DND-41 (cell line): ENCODE measurements at regions not wholly inside any gene's neighbourhood (a gene's known extent, or its start where the extent isn't known, plus 50 kb on each side); places are given as distances from the start of the nearest gene placed in this dataset.
"Not testable (repeated sequence)": the region's sequence is repeated elsewhere in the genome, so short reads cannot be mapped to it uniquely, and the experiment has no call there.

Experiments used
- ATAC-seq: fragments of 200-7000 bp; cut with Tn5 transposase; 3 replicates; pipeline ENCODE4 v1.9.1; 2021; ENCODE audit warnings: low read depth; ENCODE audit not compliant: insufficient read depth
- DNase-seq: peaks from one replicate; pipeline ENCODE4 v3.0.0-alpha.2; 2020
- H2AFZ ChIP-seq: 2 replicates; pipeline ENCODE4 v1.6.0; 2012; ENCODE audit warnings: low read depth, low read length
- H3K27ac ChIP-seq: 2 replicates; pipeline ENCODE4 v1.5.1; 2012; ENCODE audit warnings: low read length, inconsistent platforms
- H3K27me3 ChIP-seq: fragments of 200-600 bp; sonication (generic); 2 replicates; pipeline ENCODE4 v1.6.0; 2012; ENCODE audit warnings: low read length, mild to moderate bottlenecking, inconsistent platforms; ENCODE audit not compliant: insufficient read depth, poor library complexity
- H3K36me3 ChIP-seq: 2 replicates; pipeline ENCODE4 v1.5.1; 2012; ENCODE audit warnings: low read length, inconsistent platforms; ENCODE audit not compliant: insufficient read depth
- H3K4me1 ChIP-seq: 2 replicates; pipeline ENCODE4 v1.5.1; 2012; ENCODE audit warnings: mild to moderate bottlenecking, low read length; ENCODE audit not compliant: insufficient read depth
- H3K4me2 ChIP-seq: 2 replicates; pipeline ENCODE4 v1.6.0; 2012; ENCODE audit warnings: mild to moderate bottlenecking, moderate library complexity, low read length, inconsistent platforms; ENCODE audit not compliant: insufficient read depth
- H3K4me3 ChIP-seq, 2 experiments: fragments of 200-600 bp in 1 of 2; shearing (Covaris generic) in 1 of 2; 2 replicates each; pipeline ENCODE4 v1.5.1; 2012 to 2016; ENCODE audit warnings: inconsistent platforms in 2 of 2, low read length in 2 of 2, mild to moderate bottlenecking in 2 of 2, low read depth in 1 of 2, moderate library complexity in 1 of 2
- H3K79me2 ChIP-seq: 2 replicates; pipeline ENCODE4 v1.6.0; 2012; ENCODE audit warnings: low read length, inconsistent platforms; ENCODE audit not compliant: insufficient read depth
- H3K9ac ChIP-seq: 2 replicates; pipeline ENCODE4 v1.6.0; 2012; ENCODE audit warnings: low read depth, mild to moderate bottlenecking, inconsistent platforms, low read length, moderate library complexity
- H3K9me3 ChIP-seq: 2 replicates; pipeline ENCODE4 v1.5.1; 2012; ENCODE audit warnings: low read length, moderate library complexity, mild to moderate bottlenecking, inconsistent platforms; ENCODE audit not compliant: insufficient read depth, severe bottlenecking
- H4K20me1 ChIP-seq: 2 replicates; pipeline ENCODE4 v1.6.0; 2012; ENCODE audit warnings: low read length; ENCODE audit not compliant: insufficient read depth
- CTCF ChIP-seq: IDR thresholded peaks from 2 replicates; pipeline ENCODE4 v1.5.1; 2012; ENCODE audit warnings: borderline replicate concordance, low read length, moderate library complexity, mild to moderate bottlenecking; ENCODE audit not compliant: poor library complexity, severe bottlenecking; ENCODE audit errors: extremely low read depth
- EZH2 ChIP-seq: IDR thresholded peaks from 3 replicates; pipeline ENCODE4 v1.6.1; 2012; ENCODE audit warnings: borderline replicate concordance, low read depth, mild to moderate bottlenecking, moderate library complexity, low read length, inconsistent platforms; ENCODE audit not compliant: severe bottlenecking

GRCh38 chr7:145698526-145699262 lies 417.9 kb upstream of the CNTNAP2 start:
- Histone ChIP-seq H3K4me1 (no peaks in the 10 kb centered on the region), H4K20me1 (no peaks in the 10 kb centered on the region), H3K4me3 (no peak overlapping the region), H3K9me3 (no peaks in the 10 kb centered on the region), H3K9ac (no peak overlapping the region), H3K27ac (no peak overlapping the region), H3K4me2 (no peak overlapping the region), H3K27me3 (no peaks in the 10 kb centered on the region), H2AFZ (no peak overlapping the region), H3K79me2 (no peaks in the 10 kb centered on the region), H3K36me3 (no peaks in the 10 kb centered on the region)
- no peak for ATAC-seq
- no peak for DNase-seq
- TF ChIP-seq CTCF (no peak), EZH2 (no peak)

GRCh38 chr7:145697412-145698107 lies 419.0 kb upstream of the CNTNAP2 start:
- H3K27ac ChIP-seq, H3K27me3 ChIP-seq, H3K79me2 ChIP-seq, DNase-seq, H3K9ac ChIP-seq, H3K4me2 ChIP-seq, ATAC-seq, H3K9me3 ChIP-seq, H3K36me3 ChIP-seq, H2AFZ ChIP-seq, H4K20me1 ChIP-seq, H3K4me3 ChIP-seq, H3K4me1 ChIP-seq: not testable (repeated sequence)

- H3K9ac ChIP-seq, result no peak overlapping the region
- no peak for TF ChIP-seq CTCF
- TF ChIP-seq EZH2, result no peak
- DNase-seq, result no peak
Measured at GRCh38 chr7:145696071-145696470, 420.5 kb upstream of the CNTNAP2 start.

GRCh38 chr7:145692237-145692950 lies 424.2 kb upstream of the CNTNAP2 start:
- TF ChIP-seq EZH2 (no peak), CTCF (no peak)
- Histone ChIP-seq H4K20me1 (no peaks in the 10 kb centered on the region), H2AFZ (no peak overlapping the region), H3K27me3 (no peaks in the 10 kb centered on the region), H3K79me2 (no peaks in the 10 kb centered on the region), H3K9ac (no peak overlapping the region), H3K36me3 (no peaks in the 10 kb centered on the region), H3K4me3 (no peak overlapping the region), H3K27ac (no peak overlapping the region), H3K9me3 (no peaks in the 10 kb centered on the region), H3K4me1 (no peaks in the 10 kb centered on the region), H3K4me2 (no peak overlapping the region)
- no peak for ATAC-seq
- no peak for DNase-seq

More at GRCh38 chr7:145696071-145696470, 420.5 kb upstream of the CNTNAP2 start:
- H3K79me2 ChIP-seq, result no peaks in the 10 kb centered on the region
- H3K36me3 ChIP-seq, result no peaks in the 10 kb centered on the region
- no peak overlapping the region for H3K27ac ChIP-seq
- H4K20me1 ChIP-seq, result no peaks in the 10 kb centered on the region
- no peak overlapping the region for H2AFZ ChIP-seq
- no peaks in the 10 kb centered on the region for H3K4me1 ChIP-seq
- ATAC-seq, result no peak
- no peaks in the 10 kb centered on the region for H3K27me3 ChIP-seq
- H3K4me3 ChIP-seq, result no peak overlapping the region
- no peak overlapping the region for H3K4me2 ChIP-seq
- H3K9me3 ChIP-seq, result no peaks in the 10 kb centered on the region
